Hepatocyte (in vitro differentiated cells): ENCODE measurements at regions not wholly inside any gene's neighbourhood (a gene's known extent, or its start where the extent isn't known, plus 50 kb on each side); places are given as distances from the start of the nearest gene placed in this dataset.

Source experiments
- DNase-seq: peaks from one replicate; pipeline ENCODE4 v3.0.0-alpha.2; 2016; ENCODE audit warnings: low spot score
- H2AFZ ChIP-seq: fragments of 200-600 bp; sonication (generic); 2 replicates; pipeline ENCODE4 v1.6.0; 2016; ENCODE audit warnings: antibody characterized with exemption, mild to moderate bottlenecking
- H3K27ac ChIP-seq: fragments of 200-600 bp; sonication (generic); 2 replicates; pipeline ENCODE4 v1.5.1; 2016; ENCODE audit warnings: mild to moderate bottlenecking
- H3K27me3 ChIP-seq: fragments of 200-600 bp; sonication (generic); 2 replicates; pipeline ENCODE4 v1.6.1; 2016
- H3K36me3 ChIP-seq: fragments of 200-600 bp; sonication (generic); replicated peaks from 2 replicates; pipeline ENCODE4 v1.5.1; 2016; ENCODE audit warnings: low read depth; ENCODE audit not compliant: insufficient read depth
- H3K4me1 ChIP-seq: fragments of 200-600 bp; sonication (generic); 2 replicates; pipeline ENCODE4 v1.5.1; 2016; ENCODE audit warnings: mild to moderate bottlenecking, moderate library complexity; ENCODE audit not compliant: insufficient read depth
- H3K4me2 ChIP-seq: fragments of 200-600 bp; sonication (generic); 2 replicates; pipeline ENCODE4 v1.6.0; 2016
- H3K4me3 ChIP-seq: fragments of 200-600 bp; sonication (generic); 2 replicates; pipeline ENCODE4 v1.5.1; 2016; ENCODE audit warnings: mild to moderate bottlenecking
- H3K79me2 ChIP-seq: fragments of 200-600 bp; sonication (generic); 2 replicates; pipeline ENCODE4 v1.6.0; 2017; ENCODE audit warnings: mild to moderate bottlenecking
- H3K9me2 ChIP-seq: fragments of 200-600 bp; sonication (generic); replicated peaks from 2 replicates; pipeline ENCODE4 v1.6.0; 2017; ENCODE audit warnings: mild to moderate bottlenecking; ENCODE audit not compliant: insufficient read depth
- H3K9me3 ChIP-seq: fragments of 200-600 bp; sonication (generic); 2 replicates; pipeline ENCODE4 v1.5.1; 2016; ENCODE audit warnings: low read depth, mild to moderate bottlenecking
- H4K20me1 ChIP-seq: fragments of 200-600 bp; sonication (generic); 2 replicates; pipeline ENCODE4 v1.6.0; 2016; ENCODE audit warnings: mild to moderate bottlenecking; ENCODE audit not compliant: insufficient read depth, poor library complexity, severe bottlenecking
- EZH2 ChIP-seq: fragments of 200-600 bp; sonication (generic); IDR thresholded peaks from 2 replicates; pipeline ENCODE4 v1.6.1; 2016; ENCODE audit warnings: antibody characterized with exemption, mild to moderate bottlenecking, borderline replicate concordance
- EZH2phosphoT487 ChIP-seq: fragments of 200-600 bp; sonication (generic); IDR thresholded peaks from one replicate; pipeline ENCODE4 v1.6.1; 2018; ENCODE audit warnings: antibody characterized with exemption, mild to moderate bottlenecking, low read depth, moderate library complexity; ENCODE audit not compliant: unreplicated experiment, severe bottlenecking
- WGBS: methylation state at CpG from one replicate; pipeline ENCODE4 v1.1.6; 2016; ENCODE audit warnings: low lambda C conversion rate; ENCODE audit errors: missing lambda C conversion rate; 5-methylcytosine and 5-hydroxymethylcytosine counted together
- TF ChIP-seq, protein P1 (sequence below): fragments of 200-600 bp; sonication (generic); IDR thresholded peaks from 2 replicates; pipeline ENCODE4 v1.5.1; 2016; ENCODE audit warnings: antibody characterized with exemption, mild to moderate bottlenecking; ENCODE audit not compliant: poor library complexity

DNA sequence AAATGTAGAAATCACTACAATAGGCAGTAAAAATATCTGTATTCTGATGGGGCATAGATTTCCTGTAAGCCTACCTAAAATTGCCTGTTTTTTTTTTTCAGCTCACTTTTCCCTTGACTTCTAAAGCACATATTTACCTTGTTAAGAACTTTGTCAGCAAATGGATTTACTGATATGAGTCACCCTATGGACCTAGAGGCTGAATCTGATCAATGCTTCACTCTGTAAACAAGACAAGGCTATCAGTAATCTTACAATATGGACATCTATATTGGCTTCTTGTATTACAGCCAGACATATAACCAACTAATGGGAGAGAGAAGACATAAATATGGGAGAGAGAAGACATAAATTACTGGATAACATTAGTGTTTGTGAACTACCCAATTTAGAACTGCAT is 792.7 kb upstream of the CHD1 start:
- Histone ChIP-seq H3K79me2 (no peaks in the 10 kb centered on the region), H3K36me3 (no peaks in the 10 kb centered on the region), H3K4me3 (no peak overlapping the region), H3K4me1 (no peaks in the 10 kb centered on the region), H3K4me2 (peak overlapping the region; percentile 23), H3K9me2 (no peaks in the 10 kb centered on the region), H3K27me3 (no peaks in the 10 kb centered on the region), H4K20me1 (no peaks in the 10 kb centered on the region), H2AFZ (no peak overlapping the region), H3K9me3 (no peaks in the 10 kb centered on the region), H3K27ac (no peak overlapping the region)
- TF ChIP-seq, protein P1, sequence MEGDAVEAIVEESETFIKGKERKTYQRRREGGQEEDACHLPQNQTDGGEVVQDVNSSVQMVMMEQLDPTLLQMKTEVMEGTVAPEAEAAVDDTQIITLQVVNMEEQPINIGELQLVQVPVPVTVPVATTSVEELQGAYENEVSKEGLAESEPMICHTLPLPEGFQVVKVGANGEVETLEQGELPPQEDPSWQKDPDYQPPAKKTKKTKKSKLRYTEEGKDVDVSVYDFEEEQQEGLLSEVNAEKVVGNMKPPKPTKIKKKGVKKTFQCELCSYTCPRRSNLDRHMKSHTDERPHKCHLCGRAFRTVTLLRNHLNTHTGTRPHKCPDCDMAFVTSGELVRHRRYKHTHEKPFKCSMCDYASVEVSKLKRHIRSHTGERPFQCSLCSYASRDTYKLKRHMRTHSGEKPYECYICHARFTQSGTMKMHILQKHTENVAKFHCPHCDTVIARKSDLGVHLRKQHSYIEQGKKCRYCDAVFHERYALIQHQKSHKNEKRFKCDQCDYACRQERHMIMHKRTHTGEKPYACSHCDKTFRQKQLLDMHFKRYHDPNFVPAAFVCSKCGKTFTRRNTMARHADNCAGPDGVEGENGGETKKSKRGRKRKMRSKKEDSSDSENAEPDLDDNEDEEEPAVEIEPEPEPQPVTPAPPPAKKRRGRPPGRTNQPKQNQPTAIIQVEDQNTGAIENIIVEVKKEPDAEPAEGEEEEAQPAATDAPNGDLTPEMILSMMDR: no peak
- peak; percentile 76 for TF ChIP-seq EZH2phosphoT487
- DNase-seq: peak; percentile 7

DNA sequence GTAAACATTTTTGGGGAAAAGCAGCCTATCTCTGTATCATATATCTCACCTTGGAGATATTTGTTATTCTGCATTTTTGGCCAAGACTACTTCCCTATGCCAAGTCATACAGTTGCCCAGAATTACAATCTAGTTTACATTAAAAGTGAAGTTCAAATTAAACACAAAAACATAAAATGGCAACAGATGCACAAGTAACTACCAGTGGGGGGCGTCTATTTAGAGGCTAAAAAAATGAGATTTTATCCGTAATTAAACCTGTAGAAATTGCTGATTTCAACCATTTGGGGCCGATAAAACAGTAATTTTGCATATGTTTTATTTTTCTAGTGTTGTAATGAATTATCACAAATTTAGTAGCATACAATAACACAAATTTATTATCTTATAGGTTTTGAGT is 787.1 kb upstream of the CHD1 start:
- TF ChIP-seq EZH2: no peak
- TF ChIP-seq, protein P1: no peak
- no peak for TF ChIP-seq EZH2phosphoT487
- H3K79me2 ChIP-seq: no peaks in the 10 kb centered on the region
- no peaks in the 10 kb centered on the region for H3K4me1 ChIP-seq
- no peaks in the 10 kb centered on the region for H3K27me3 ChIP-seq
- no peak overlapping the region for H3K27ac ChIP-seq
- no peak for DNase-seq
- H3K9me2 ChIP-seq: no peaks in the 10 kb centered on the region
- H3K4me3 ChIP-seq: no peak overlapping the region
- no peaks in the 10 kb centered on the region for H4K20me1 ChIP-seq
- 70% methylated on average over 3 of the region's 3 CpGs for WGBS
- H3K4me2 ChIP-seq: no peak overlapping the region
- no peak overlapping the region for H2AFZ ChIP-seq
- no peaks in the 10 kb centered on the region for H3K36me3 ChIP-seq
- no peaks in the 10 kb centered on the region for H3K9me3 ChIP-seq

DNA sequence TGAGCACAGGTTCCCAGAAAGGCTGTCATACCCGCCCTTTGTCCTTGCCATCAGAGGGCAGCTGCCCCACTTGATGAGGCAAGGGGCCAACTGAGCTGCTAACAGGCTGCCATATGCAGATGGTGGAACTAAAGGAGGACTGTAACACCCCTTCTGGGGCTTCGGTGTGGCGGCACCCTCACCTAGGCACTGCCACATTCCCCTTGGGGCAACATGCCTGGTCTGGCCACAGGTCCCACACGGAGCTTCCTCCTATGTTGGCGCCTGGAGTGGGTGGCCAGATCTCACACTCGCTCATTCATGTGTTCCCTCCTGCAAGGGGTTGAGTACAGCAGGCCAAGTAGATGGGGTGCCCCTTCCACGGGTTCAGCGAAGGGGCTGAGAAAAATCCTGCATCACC is 777.4 kb upstream of the CHD1 start:
- 94% methylated on average over 8 of the region's 8 CpGs for WGBS

DNA sequence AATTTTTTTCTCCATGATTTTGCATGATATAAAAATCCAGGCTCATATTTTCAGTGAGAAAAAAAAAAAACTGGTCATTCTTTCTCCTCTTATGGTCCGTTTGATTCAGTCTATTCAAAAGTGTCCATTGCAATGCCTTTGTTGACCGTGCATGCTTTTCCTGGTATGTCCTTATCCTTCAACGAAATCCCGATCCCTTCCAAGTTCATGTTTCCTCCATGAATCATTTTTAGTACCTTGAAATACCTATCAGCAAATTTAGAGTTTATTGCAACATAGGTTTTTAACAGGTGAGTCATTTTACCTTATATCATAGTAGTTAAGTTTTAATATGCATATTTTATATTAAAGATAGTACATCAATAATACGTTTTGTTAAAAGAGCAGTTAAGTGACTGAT is 773.8 kb upstream of the CHD1 start:
- H3K79me2 ChIP-seq: no peaks in the 10 kb centered on the region
- WGBS: 89% methylated on average over 5 of the region's 5 CpGs
- H3K27me3 ChIP-seq: no peaks in the 10 kb centered on the region
- no peak overlapping the region for H3K4me2 ChIP-seq
- no peak overlapping the region for H2AFZ ChIP-seq
- H3K4me1 ChIP-seq: no peaks in the 10 kb centered on the region
- DNase-seq: no peak
- H3K4me3 ChIP-seq: no peak overlapping the region
- H3K9me3 ChIP-seq: no peaks in the 10 kb centered on the region
- no peaks in the 10 kb centered on the region for H4K20me1 ChIP-seq
- no peaks in the 10 kb centered on the region for H3K36me3 ChIP-seq
- no peak overlapping the region for H3K27ac ChIP-seq
- no peaks in the 10 kb centered on the region for H3K9me2 ChIP-seq
- TF ChIP-seq EZH2phosphoT487: no peak
- TF ChIP-seq EZH2: no peak
- TF ChIP-seq, protein P1: no peak

More for the DNA sequence above, 777.4 kb upstream of the CHD1 start:
- Histone ChIP-seq H3K4me2 (no peak overlapping the region), H3K9me3 (no peaks in the 10 kb centered on the region), H3K36me3 (no peaks in the 10 kb centered on the region), H3K79me2 (no peaks in the 10 kb centered on the region), H3K4me3 (no peak overlapping the region), H3K27me3 (no peaks in the 10 kb centered on the region), H2AFZ (no peak overlapping the region), H3K27ac (no peak overlapping the region), H3K9me2 (no peaks in the 10 kb centered on the region), H3K4me1 (no peaks in the 10 kb centered on the region), H4K20me1 (no peaks in the 10 kb centered on the region)
- no peak for TF ChIP-seq EZH2
- no peak for TF ChIP-seq EZH2phosphoT487
- TF ChIP-seq, protein P1: no peak
- no peak for DNase-seq
